Trophoblast cell (in vitro differentiated cells and primary cell): ENCODE measurements at regions not wholly inside any gene's neighbourhood (a gene's known extent, or its start where the extent isn't known, plus 50 kb on each side); places are given as distances from the start of the nearest gene placed in this dataset.
A peak's percentile ranks its signal among the peaks of the same experiment; 100 is the strongest.

Source experiments
- DNase-seq, 2 donors: peaks; one replicate each; pipeline ENCODE4 v3.0.0-alpha.2; 2016
- H2AFZ ChIP-seq: 2 replicates; pipeline ENCODE4 v1.6.1; 2013; ENCODE audit warnings: low read length, moderate library complexity, mild to moderate bottlenecking; ENCODE audit not compliant: insufficient read depth, poor library complexity
- H2AK5ac ChIP-seq: 2 replicates; pipeline ENCODE4 v1.6.1; 2013; ENCODE audit warnings: mild to moderate bottlenecking, low read length
- H2BK120ac ChIP-seq: 2 replicates; pipeline ENCODE4 v1.6.1; 2013; ENCODE audit warnings: low read length, mild to moderate bottlenecking, moderate library complexity; ENCODE audit not compliant: insufficient read depth, poor library complexity
- H2BK12ac ChIP-seq: 2 replicates; pipeline ENCODE4 v1.6.1; 2013; ENCODE audit warnings: mild to moderate bottlenecking, low read length, moderate library complexity
- H2BK5ac ChIP-seq: 2 replicates; pipeline ENCODE4 v1.6.1; 2013; ENCODE audit warnings: low read length, low read depth, moderate library complexity, mild to moderate bottlenecking; ENCODE audit not compliant: poor library complexity
- H3K14ac ChIP-seq: 2 replicates; pipeline ENCODE4 v1.6.1; 2013; ENCODE audit warnings: mild to moderate bottlenecking, low read length
- H3K18ac ChIP-seq: 2 replicates; pipeline ENCODE4 v1.6.1; 2013; ENCODE audit warnings: mild to moderate bottlenecking, low read length
- H3K23ac ChIP-seq: 2 replicates; pipeline ENCODE4 v1.6.1; 2013; ENCODE audit warnings: low read length
- H3K27ac ChIP-seq: 2 replicates; pipeline ENCODE4 v1.5.1; 2013; ENCODE audit warnings: low read depth, mild to moderate bottlenecking, inconsistent platforms, low read length, moderate library complexity
- H3K27me3 ChIP-seq: 2 replicates; pipeline ENCODE4 v1.6.1; 2013; ENCODE audit warnings: inconsistent platforms, mild to moderate bottlenecking, low read length, moderate library complexity; ENCODE audit not compliant: insufficient read depth
- H3K36me3 ChIP-seq, 2 experiments: 1 replicate in 1 of 2; 2 replicates in 1 of 2; pipeline ENCODE4 v1.6.1; 2013; ENCODE audit warnings: low read length in 2 of 2, mild to moderate bottlenecking in 2 of 2, moderate library complexity in 1 of 2; ENCODE audit not compliant: insufficient read depth in 2 of 2, control insufficient read depth in 1 of 2
- H3K4ac ChIP-seq: 2 replicates; pipeline ENCODE4 v1.6.1; 2013; ENCODE audit warnings: low read depth, mild to moderate bottlenecking, low read length, moderate library complexity
- H3K4me1 ChIP-seq, 2 experiments: 1 replicate in 1 of 2; 2 replicates in 1 of 2; pipeline ENCODE4 v1.6.1; 2013; ENCODE audit warnings: low read length in 2 of 2, mild to moderate bottlenecking in 2 of 2, moderate library complexity in 1 of 2; ENCODE audit not compliant: insufficient read depth in 2 of 2, control insufficient read depth in 1 of 2
- H3K4me2 ChIP-seq: 2 replicates; pipeline ENCODE4 v1.6.1; 2013; ENCODE audit warnings: inconsistent platforms, mild to moderate bottlenecking, low read length, moderate library complexity
- H3K4me3 ChIP-seq: 2 replicates; pipeline ENCODE4 v1.5.1; 2013; ENCODE audit warnings: mild to moderate bottlenecking, low read depth, low read length, inconsistent platforms
- H3K79me1 ChIP-seq: one replicate; pipeline ENCODE4 v1.6.1; 2013; ENCODE audit warnings: low read length
- H3K79me2 ChIP-seq: 2 replicates; pipeline ENCODE4 v1.6.1; 2013; ENCODE audit warnings: low read length, mild to moderate bottlenecking; ENCODE audit not compliant: control insufficient read depth, insufficient read depth, poor library complexity
- H3K9ac ChIP-seq: 2 replicates; pipeline ENCODE4 v1.6.1; 2013; ENCODE audit warnings: mild to moderate bottlenecking, low read length
- H3K9me3 ChIP-seq: 2 replicates; pipeline ENCODE4 v1.6.1; 2013; ENCODE audit warnings: low read depth, mild to moderate bottlenecking, control low read depth, inconsistent platforms, low read length; ENCODE audit not compliant: insufficient read depth
- H4K12ac ChIP-seq: 2 replicates; pipeline ENCODE4 v1.6.1; 2013; ENCODE audit warnings: low read depth, mild to moderate bottlenecking, low read length, moderate library complexity
- H4K8ac ChIP-seq: 2 replicates; pipeline ENCODE4 v1.6.1; 2013; ENCODE audit warnings: low read depth, mild to moderate bottlenecking, low read length, moderate library complexity
- H4K91ac ChIP-seq: one replicate; pipeline ENCODE4 v1.6.1; 2013; ENCODE audit warnings: low read depth, mild to moderate bottlenecking, low read length, moderate library complexity
- WGBS: extraction: QIAGEN DNeasy Blood & Tissue Kit; methylation state at CpG from one replicate; pipeline ENCODE4 v1.1.7; 2013; ENCODE audit warnings: missing lambda C conversion rate; ENCODE audit not compliant: insufficient read length, insufficient coverage; ENCODE audit errors: extremely low coverage; 5-methylcytosine and 5-hydroxymethylcytosine counted together

DNA sequence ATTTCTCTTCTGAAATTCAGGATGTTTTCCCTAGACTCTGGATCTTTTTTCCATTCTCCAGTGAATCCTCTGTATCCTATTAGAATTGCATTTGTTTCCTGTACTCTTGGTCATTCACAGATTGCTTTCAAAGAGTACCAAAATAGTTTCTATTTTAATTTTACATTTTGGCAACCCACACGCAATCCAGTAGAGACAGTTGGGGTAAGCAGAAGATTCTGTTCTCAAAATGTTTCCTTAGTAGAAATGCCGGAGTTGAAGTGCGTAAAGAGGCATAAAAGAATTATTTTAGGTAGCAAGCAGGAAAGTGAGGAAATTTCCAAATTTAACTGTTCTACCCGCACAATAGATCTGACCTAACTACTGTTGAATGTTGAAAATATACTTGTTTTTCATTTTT is 842.4 kb downstream of the LUZP2 start:
- no peaks in the 10 kb centered on the region for H3K9me3 ChIP-seq
- no peak overlapping the region for H4K12ac ChIP-seq
- H2BK5ac ChIP-seq = no peak overlapping the region
- no peaks in the 10 kb centered on the region for H3K79me1 ChIP-seq
- H4K91ac ChIP-seq = no peak overlapping the region
- H4K8ac ChIP-seq = no peak overlapping the region
- H3K27ac ChIP-seq = no peak overlapping the region
- DNase-seq = no peak
- no peak overlapping the region for H2AK5ac ChIP-seq
- H3K4me1 ChIP-seq = no peaks in the 10 kb centered on the region
- no peaks in the 10 kb centered on the region for H3K79me2 ChIP-seq
- no peaks in the 10 kb centered on the region for H3K36me3 ChIP-seq
- H3K23ac ChIP-seq = no peak overlapping the region
- H2BK120ac ChIP-seq = no peak overlapping the region
- no peak overlapping the region for H2AFZ ChIP-seq
- H3K4me3 ChIP-seq = no peak overlapping the region
- H2BK12ac ChIP-seq = no peak overlapping the region
- WGBS = no CpG with 5 or more reads among the region's 4 CpGs
- no peak overlapping the region for H3K4ac ChIP-seq
- H3K18ac ChIP-seq = no peak overlapping the region
- H3K14ac ChIP-seq = no peak overlapping the region
- H3K4me2 ChIP-seq = no peak overlapping the region
- H3K9ac ChIP-seq = no peak overlapping the region
- no peaks in the 10 kb centered on the region for H3K27me3 ChIP-seq

DNA sequence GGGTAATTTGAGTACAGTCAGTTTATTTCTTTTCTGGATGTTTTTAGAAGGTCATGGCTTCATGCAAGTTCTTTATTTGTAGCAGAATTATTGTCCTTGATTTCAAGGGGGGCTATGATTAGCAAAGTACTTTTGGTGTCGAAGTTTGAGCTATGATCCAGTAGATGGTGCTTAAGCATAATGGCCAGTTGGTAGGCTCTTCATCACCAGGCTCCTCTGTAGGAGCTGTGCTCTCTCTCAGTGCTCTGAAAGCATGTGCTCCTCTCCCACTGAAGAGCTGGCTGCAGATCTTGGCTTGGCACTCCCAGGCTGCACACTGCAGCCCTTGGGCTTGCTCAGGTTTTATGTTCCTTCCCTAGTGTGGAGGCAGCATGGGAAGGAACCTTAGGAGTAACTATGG is 852.7 kb downstream of the LUZP2 start:
- Histone ChIP-seq H3K4me1 (no peaks in the 10 kb centered on the region), H3K27ac (no peak overlapping the region), H3K79me2 (no peaks in the 10 kb centered on the region), H4K91ac (no peak overlapping the region), H3K4ac (no peak overlapping the region), H3K23ac (peak overlapping the region; percentile 100), H2BK12ac (no peak overlapping the region), H4K12ac (no peak overlapping the region), H3K36me3 (no peaks in the 10 kb centered on the region), H2AK5ac (no peak overlapping the region), H3K18ac (no peak overlapping the region), H2BK5ac (no peak overlapping the region), H4K8ac (no peak overlapping the region), H2BK120ac (no peak overlapping the region), H2AFZ (no peak overlapping the region), H3K79me1 (no peaks in the 10 kb centered on the region), H3K27me3 (no peaks in the 10 kb centered on the region), H3K4me3 (no peak overlapping the region), H3K9ac (no peak overlapping the region), H3K4me2 (no peak overlapping the region), H3K14ac (no peak overlapping the region), H3K9me3 (peaks cover 4% of the 10 kb centered on the region)
- DNase-seq = no peak
- no CpG with 5 or more reads among the region's 1 CpG for WGBS

DNA sequence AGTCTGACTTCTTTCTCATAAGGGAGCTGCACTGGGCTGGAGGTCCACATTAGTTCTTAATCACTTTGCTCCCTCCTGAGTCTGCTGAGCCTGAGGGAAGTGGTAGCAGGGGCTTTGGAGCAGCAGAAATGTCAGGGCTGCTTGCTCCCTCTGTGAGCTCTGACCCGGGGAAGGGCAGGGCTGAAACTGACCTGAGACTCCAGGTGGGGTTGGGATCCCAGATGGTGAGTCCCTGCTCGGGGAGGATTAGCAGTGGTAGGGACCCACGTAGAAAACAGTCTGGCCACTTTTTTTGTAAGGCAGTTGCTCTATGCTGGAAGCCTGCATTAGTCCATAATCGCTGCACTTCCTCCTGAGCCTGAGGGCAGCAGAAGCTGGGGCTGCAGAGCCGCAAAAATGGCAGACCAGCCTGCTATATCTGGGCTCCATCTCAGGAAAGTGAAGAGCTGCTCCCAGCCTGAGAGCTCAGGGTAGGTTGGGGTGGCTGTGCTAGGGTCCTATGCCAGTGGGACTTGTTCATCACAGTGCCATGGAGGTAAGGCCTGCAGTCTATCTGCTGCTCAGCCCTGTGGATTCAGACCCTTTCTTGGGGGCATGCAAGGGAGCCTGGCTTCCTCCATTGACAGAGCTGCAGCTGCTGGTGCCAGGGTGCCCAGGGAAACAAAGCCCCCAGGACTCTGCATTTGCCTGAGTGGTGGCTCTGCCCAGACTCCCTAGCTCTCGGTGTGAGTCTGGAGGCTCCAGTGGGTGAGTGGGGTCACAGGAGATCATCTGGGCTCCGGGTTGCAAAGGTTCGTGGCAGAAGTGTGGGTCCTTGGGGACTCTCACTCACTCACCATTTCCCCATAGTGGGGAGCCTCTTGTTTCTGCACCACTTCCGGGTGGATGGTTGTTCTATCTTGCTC is 854.3 kb downstream of the LUZP2 start:
- H3K4me2 ChIP-seq = no peak overlapping the region
- no peaks in the 10 kb centered on the region for H3K4me1 ChIP-seq
- no peak overlapping the region for H3K4me3 ChIP-seq
- H2BK12ac ChIP-seq = no peak overlapping the region
- H3K79me2 ChIP-seq = no peaks in the 10 kb centered on the region
- no peak overlapping the region for H3K18ac ChIP-seq
- no peaks in the 10 kb centered on the region for H3K27me3 ChIP-seq
- no peak overlapping the region for H4K8ac ChIP-seq
- no peak overlapping the region for H4K12ac ChIP-seq
- H2BK5ac ChIP-seq = no peak overlapping the region
- no peaks in the 10 kb centered on the region for H3K79me1 ChIP-seq
- no peak overlapping the region for H4K91ac ChIP-seq
- no peak overlapping the region for H2AFZ ChIP-seq
- no peak overlapping the region for H3K14ac ChIP-seq
- H2BK120ac ChIP-seq = no peak overlapping the region
- no peak overlapping the region for H3K27ac ChIP-seq
- H3K9ac ChIP-seq = no peak overlapping the region
- H3K23ac ChIP-seq = no peak overlapping the region
- H3K4ac ChIP-seq = no peak overlapping the region
- DNase-seq = no peak
- WGBS = no CpG with 5 or more reads among the region's 9 CpGs
- H3K9me3 ChIP-seq = peaks cover 4% of the 10 kb centered on the region
- no peaks in the 10 kb centered on the region for H3K36me3 ChIP-seq
- H2AK5ac ChIP-seq = no peak overlapping the region

DNA sequence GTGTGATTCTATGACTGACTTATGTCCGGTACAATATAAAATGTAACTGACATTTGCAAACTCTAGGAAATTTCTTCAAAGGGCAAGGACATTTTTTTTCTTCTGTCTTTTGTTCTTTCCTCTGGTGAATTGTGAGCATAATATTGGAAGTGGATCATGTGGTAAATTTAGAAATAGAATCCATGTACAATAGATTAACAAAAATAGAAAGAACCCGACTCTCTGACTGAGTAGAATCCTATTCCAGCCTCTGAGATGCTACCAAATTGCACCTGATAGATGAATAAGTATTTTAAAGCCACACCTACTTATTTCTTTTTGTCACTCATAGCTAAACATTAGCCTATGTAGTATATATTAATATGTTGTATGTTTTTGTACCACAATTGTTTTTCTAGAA is 860.3 kb downstream of the LUZP2 start:
- Histone ChIP-seq H3K14ac (no peak overlapping the region), H4K91ac (no peak overlapping the region), H2AK5ac (no peak overlapping the region), H4K12ac (no peak overlapping the region), H3K27me3 (no peaks in the 10 kb centered on the region), H3K4me1 (no peaks in the 10 kb centered on the region), H2BK120ac (no peak overlapping the region), H2AFZ (no peak overlapping the region), H3K4me3 (no peak overlapping the region), H2BK5ac (no peak overlapping the region), H3K79me1 (no peaks in the 10 kb centered on the region), H3K4me2 (no peak overlapping the region), H3K9ac (no peak overlapping the region), H3K27ac (no peak overlapping the region), H3K9me3 (no peaks in the 10 kb centered on the region), H3K79me2 (no peaks in the 10 kb centered on the region), H3K23ac (no peak overlapping the region), H3K4ac (no peak overlapping the region), H3K18ac (no peak overlapping the region), H4K8ac (no peak overlapping the region), H2BK12ac (no peak overlapping the region), H3K36me3 (no peaks in the 10 kb centered on the region)
- DNase-seq = no peak
- WGBS = no CpG with 5 or more reads among the region's 2 CpGs
